ENCODE measurements at regions not wholly inside any gene's neighbourhood (a gene's known extent, or its start where the extent isn't known, plus 50 kb on each side); places are given as distances from the start of the nearest gene placed in this dataset.

DNA sequence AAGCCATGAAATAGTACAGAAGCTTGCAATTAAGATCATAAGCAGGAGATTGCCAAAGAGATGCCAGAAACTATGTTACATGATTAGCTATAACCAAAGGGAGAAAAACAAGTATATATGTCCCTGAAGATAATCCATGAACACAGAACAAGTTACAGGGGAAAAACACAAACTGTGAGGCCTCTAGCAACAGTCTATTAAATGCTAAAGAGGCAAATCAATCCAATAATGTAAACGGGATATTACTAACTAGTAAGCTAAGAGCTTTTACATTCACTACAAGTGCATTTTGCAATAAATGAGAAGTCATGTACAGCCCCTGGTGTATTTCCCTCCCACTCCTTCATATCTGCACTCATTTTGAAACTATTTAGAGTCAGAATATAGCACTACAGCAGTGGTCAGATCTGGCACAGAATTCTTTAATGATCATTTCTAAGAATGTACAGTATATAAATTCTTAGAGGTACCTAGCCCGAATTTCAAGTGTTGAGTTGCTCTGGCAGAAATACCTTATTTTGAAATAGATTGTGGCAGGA is 449.8 kb upstream of the SMIM31 start:
- no peak for TF ChIP-seq CTCF (IDR thresholded peaks at IDR 0.05)
- TF ChIP-seq POLR2A (IDR thresholded peaks at IDR 0.05), result no peak
